Left renal cortex interstitium (tissue), 4 donors: ENCODE measurements at regions not wholly inside any gene's neighbourhood (a gene's known extent, or its start where the extent isn't known, plus 50 kb on each side); places are given as distances from the start of the nearest gene placed in this dataset.
A peak's percentile ranks its signal among the peaks of the same experiment; 100 is the strongest.
"Not testable (repeated sequence)": the region's sequence is repeated elsewhere in the genome, so short reads cannot be mapped to it uniquely, and the experiment has no call there.

Experiments used
- DNase-seq, 4 donors: peaks; one replicate each; pipeline ENCODE4 v3.0.0-alpha.2; 2013; ENCODE audit warnings: low read depth in 4 of 4, low spot score in 2 of 4, missing footprints in 1 of 4

- DNase-seq = no peak
These were observed 214.0 kb downstream of the ANKRD30B start for GRCh38 chr18:14961991-14962390.

GRCh38 chr18:14962626-14963025 is 214.7 kb downstream of the ANKRD30B start:
- no peak for DNase-seq

GRCh38 chr18:14963246-14963645 is 215.3 kb downstream of the ANKRD30B start:
- DNase-seq = no peak

- DNase-seq = no peak
These were observed 216.0 kb downstream of the ANKRD30B start for GRCh38 chr18:14964002-14964401.

GRCh38 chr18:14964406-14964805 is 216.4 kb downstream of the ANKRD30B start:
- no peak for DNase-seq

- not testable (repeated sequence) for DNase-seq
These were observed 217.0 kb downstream of the ANKRD30B start for GRCh38 chr18:14964976-14965375.

- DNase-seq = no peak
These were observed 217.6 kb downstream of the ANKRD30B start for GRCh38 chr18:14965553-14965952.

- DNase-seq = not testable (repeated sequence)
These were observed 219.3 kb downstream of the ANKRD30B start for GRCh38 chr18:14967246-14967645.

- DNase-seq = no peak
These were observed 221.5 kb downstream of the ANKRD30B start for GRCh38 chr18:14969500-14969899.

- DNase-seq = no peak
These were observed 222.1 kb downstream of the ANKRD30B start for GRCh38 chr18:14970027-14970426.

GRCh38 chr18:14971461-14972185 is 223.7 kb downstream of the ANKRD30B start:
- DNase-seq = no peak

- not testable (repeated sequence) for DNase-seq
These were observed 225.4 kb downstream of the ANKRD30B start for GRCh38 chr18:14973421-14973820.

GRCh38 chr18:14974088-14974487 is 226.1 kb downstream of the ANKRD30B start:
- DNase-seq = no peak

GRCh38 chr18:14974576-14974975 is 226.6 kb downstream of the ANKRD30B start:
- DNase-seq = no peak

- no peak for DNase-seq
These were observed 227.5 kb downstream of the ANKRD30B start for GRCh38 chr18:14975431-14975830.

GRCh38 chr18:14976736-14977430 is 228.9 kb downstream of the ANKRD30B start:
- no peak for DNase-seq

- no peak for DNase-seq
These were observed 230.2 kb downstream of the ANKRD30B start for GRCh38 chr18:14978191-14978590.

- DNase-seq = peak in 2 of 4 donors; percentile 7
These were observed 231.1 kb downstream of the ANKRD30B start for GRCh38 chr18:14978962-14979535.

- DNase-seq = no peak
These were observed 231.9 kb downstream of the ANKRD30B start for GRCh38 chr18:14979875-14980274.

- not testable (repeated sequence) for DNase-seq
These were observed 236.6 kb downstream of the ANKRD30B start for GRCh38 chr18:14984531-14984930.

GRCh38 chr18:14985291-14986013 is 237.5 kb downstream of the ANKRD30B start:
- DNase-seq = not testable (repeated sequence)
